PFSK-1 (cell line): ENCODE measurements at regions not wholly inside any gene's neighbourhood (a gene's known extent, or its start where the extent isn't known, plus 50 kb on each side); places are given as distances from the start of the nearest gene placed in this dataset.

ENCODE experiments used
- FOXP2 ChIP-seq: optimal IDR thresholded peaks from 2 replicates; pipeline ENCODE3; 2011; ENCODE audit warnings: borderline replicate concordance, control low read depth, inconsistent platforms; ENCODE audit not compliant: insufficient read depth; ENCODE audit errors: extremely low read length, extremely low read depth
- POLR2AphosphoS5 ChIP-seq: IDR thresholded peaks from 2 replicates; pipeline ENCODE4 v1.6.1; 2012; ENCODE audit warnings: low read depth, mild to moderate bottlenecking, control low read depth, low read length, moderate library complexity
- REST ChIP-seq, 2 experiments: IDR thresholded peaks; 2 replicates each; pipeline versions ENCODE4 v1.6.1 to v1.8.0; 2011 to 2012; ENCODE audit warnings: low read depth in 2 of 2, low read length in 2 of 2, control low read depth in 1 of 2, inconsistent platforms in 1 of 2, mild to moderate bottlenecking in 1 of 2, moderate library complexity in 1 of 2; ENCODE audit not compliant: insufficient read depth in 1 of 2
- SIN3A ChIP-seq: IDR thresholded peaks from 2 replicates; pipeline ENCODE4 v1.6.1; 2012; ENCODE audit warnings: mild to moderate bottlenecking, low read length, moderate library complexity, borderline replicate concordance; ENCODE audit not compliant: insufficient read depth
- TAF1 ChIP-seq: IDR thresholded peaks from 2 replicates; pipeline ENCODE4 v1.6.1; 2012; ENCODE audit warnings: low read length, control low read depth, borderline replicate concordance; ENCODE audit not compliant: insufficient read depth

GRCh38 chr6:85706272-85706671 lies 63.6 kb upstream of the SYNCRIP start:
- TF ChIP-seq SIN3A (no peak), POLR2AphosphoS5 (no peak), TAF1 (no peak), REST (IDR thresholded peaks at IDR 0.05; ENCODE audit: insufficient read depth in 1 of 2, low read depth in 2 of 2, low read length in 2 of 2) (no peak), FOXP2 (no peak)
